MCF 10A (cell line): ENCODE measurements at regions not wholly inside any gene's neighbourhood (a gene's known extent, or its start where the extent isn't known, plus 50 kb on each side); places are given as distances from the start of the nearest gene placed in this dataset.
A peak's percentile ranks its signal among the peaks of the same experiment; 100 is the strongest.

ENCODE experiments used
- BruUV-seq: library from RNA; stranded (reverse); fragments of 400-500 nt; replicated peaks from 2 replicates; lab custom pipeline; 2021; lab: Mats Ljungman, UMichigan
- CTCF ChIA-PET: fragments of 300-600 bp; sonication (Branson Sonifier 250); formaldehyde crosslinking; extraction: SDS; loops from one replicate; lab custom pipeline; 2021; ENCODE audit warnings: antibody characterized with exemption, inconsistent platforms; lab: Yijun Ruan, JAX
- POLR2A ChIA-PET: fragments of 300-600, 350-650 bp; sonication (Branson Sonifier 250); formaldehyde crosslinking; extraction: SDS; loops from one replicate; lab custom pipeline; 2020; ENCODE audit warnings: antibody characterized with exemption, inconsistent platforms; lab: Yijun Ruan, JAX
- DNase-seq: peaks from one replicate; pipeline ENCODE4 v3.0.0-alpha.2; 2018; ENCODE audit not compliant: unreplicated experiment
- H3K27ac Mint-ChIP-seq: one replicate; pipeline ENCODE4 v1.8.0; 2022; ENCODE audit warnings: mild to moderate bottlenecking, low read depth, mixed read lengths; ENCODE audit not compliant: unreplicated experiment
- H3K27me3 Mint-ChIP-seq: one replicate; pipeline ENCODE4 v1.8.0; 2022; ENCODE audit warnings: mixed read lengths; ENCODE audit not compliant: insufficient read depth, unreplicated experiment
- H3K36me3 Mint-ChIP-seq: one replicate; pipeline ENCODE4 v1.8.0; 2022; ENCODE audit warnings: mild to moderate bottlenecking, moderate library complexity, mixed read lengths; ENCODE audit not compliant: insufficient read depth, unreplicated experiment
- H3K4me1 Mint-ChIP-seq: one replicate; pipeline ENCODE4 v1.8.0; 2022; ENCODE audit warnings: mixed read lengths; ENCODE audit not compliant: insufficient read depth, unreplicated experiment
- H3K4me3 Mint-ChIP-seq: one replicate; pipeline ENCODE4 v1.8.0; 2022; ENCODE audit warnings: mild to moderate bottlenecking, moderate library complexity, mixed read lengths; ENCODE audit not compliant: unreplicated experiment
- H3K9me3 Mint-ChIP-seq: one replicate; pipeline ENCODE4 v1.8.0; 2022; ENCODE audit warnings: mixed read lengths; ENCODE audit not compliant: unreplicated experiment
- CTCF ChIP-seq: fragments of 200-600 bp; IDR thresholded peaks from one replicate; pipeline ENCODE4 v1.8.0; 2022; ENCODE audit warnings: antibody characterized with exemption, mild to moderate bottlenecking; ENCODE audit not compliant: unreplicated experiment
- intact Hi-C: fragments of 100-400 bp; cut with micrococcal nuclease; formaldehyde crosslinking; loops from 2 replicates; pipeline ENCODE4 v1.14.1; 2022

GRCh38 chr1:25073640-25074270, 143.7 kb upstream of the RUNX3 start:
- H3K4me3 Mint-ChIP-seq = no peak overlapping the region
- no peaks in the 10 kb centered on the region for H3K9me3 Mint-ChIP-seq
- POLR2A ChIA-PET = interaction anchor here (0.6 kb wide), 1 partner anchor 736 kb away, joined by 3 read pairs; no protein-coding TSS in a partner anchor
- no peaks in the 10 kb centered on the region for H3K4me1 Mint-ChIP-seq
- H3K27me3 Mint-ChIP-seq = no peaks in the 10 kb centered on the region
- H3K36me3 Mint-ChIP-seq = peaks cover 6% of the 10 kb centered on the region
- TF ChIP-seq CTCF = no peak
- no peak for DNase-seq
- CTCF ChIA-PET = no interaction called here
- no TSS peak for BruUV-seq
- no peak overlapping the region for H3K27ac Mint-ChIP-seq
- intact Hi-C loops = no loop called here

GRCh38 chr1:25072461-25072860, 142.4 kb upstream of the RUNX3 start:
- H3K4me1 Mint-ChIP-seq = no peaks in the 10 kb centered on the region
- no peak for DNase-seq
- no peak overlapping the region for H3K27ac Mint-ChIP-seq
- H3K4me3 Mint-ChIP-seq = no peak overlapping the region
- H3K27me3 Mint-ChIP-seq = no peaks in the 10 kb centered on the region
- peaks cover 6% of the 10 kb centered on the region for H3K36me3 Mint-ChIP-seq
- no TSS peak for BruUV-seq
- CTCF ChIA-PET = interaction anchor here (0.5 to 0.6 kb wide), 2 partner anchors 28 to 741 kb away, joined by 3 to 4 read pairs; no protein-coding TSS in a partner anchor
- intact Hi-C loops = no loop called here
- TF ChIP-seq CTCF = no peak
- no peaks in the 10 kb centered on the region for H3K9me3 Mint-ChIP-seq
- POLR2A ChIA-PET = no interaction called here

- no peak overlapping the region for H3K4me3 Mint-ChIP-seq
- intact Hi-C loops = no loop called here
- no peaks in the 10 kb centered on the region for H3K27me3 Mint-ChIP-seq
- no peak overlapping the region for H3K27ac Mint-ChIP-seq
- no peak for DNase-seq
- TF ChIP-seq CTCF = peak; percentile 6
- H3K4me1 Mint-ChIP-seq = peaks cover 6% of the 10 kb centered on the region
- ChIA-PET POLR2A (no interaction called here), CTCF (interaction anchor here (0.6 kb wide), 1 partner anchor 73 kb away, joined by 3 read pairs; no protein-coding TSS in a partner anchor)
- H3K36me3 Mint-ChIP-seq = peaks cover 6% of the 10 kb centered on the region
- no peaks in the 10 kb centered on the region for H3K9me3 Mint-ChIP-seq
- no TSS peak for BruUV-seq
Observed at GRCh38 chr1:25068829-25069228, 138.8 kb upstream of the RUNX3 start.

- intact Hi-C loops = no loop called here
- BruUV-seq = no TSS peak
- H3K27me3 Mint-ChIP-seq = no peaks in the 10 kb centered on the region
Observed at GRCh38 chr1:25068316-25068715, 138.2 kb upstream of the RUNX3 start.

More at GRCh38 chr1:25068316-25068715, 138.2 kb upstream of the RUNX3 start:
- ChIA-PET POLR2A (no interaction called here), CTCF (no interaction called here)
- no peak for DNase-seq
- no peak for TF ChIP-seq CTCF
- Mint-ChIP-seq H3K36me3 (peaks cover 3% of the 10 kb centered on the region), H3K4me3 (no peak overlapping the region), H3K9me3 (no peaks in the 10 kb centered on the region), H3K27ac (no peak overlapping the region), H3K4me1 (peaks cover 6% of the 10 kb centered on the region)
